IPS-NIHi7 (cell line): ENCODE measurements at regions not wholly inside any gene's neighbourhood (a gene's known extent, or its start where the extent isn't known, plus 50 kb on each side); places are given as distances from the start of the nearest gene placed in this dataset.
"Not testable (repeated sequence)": the region's sequence is repeated elsewhere in the genome, so short reads cannot be mapped to it uniquely, and the experiment has no call there.

Experiments used
- DNase-seq: peaks from one replicate; pipeline ENCODE4 v3.0.0; 2012; ENCODE audit warnings: mixed read lengths; ENCODE audit errors: extremely low spot score

DNA sequence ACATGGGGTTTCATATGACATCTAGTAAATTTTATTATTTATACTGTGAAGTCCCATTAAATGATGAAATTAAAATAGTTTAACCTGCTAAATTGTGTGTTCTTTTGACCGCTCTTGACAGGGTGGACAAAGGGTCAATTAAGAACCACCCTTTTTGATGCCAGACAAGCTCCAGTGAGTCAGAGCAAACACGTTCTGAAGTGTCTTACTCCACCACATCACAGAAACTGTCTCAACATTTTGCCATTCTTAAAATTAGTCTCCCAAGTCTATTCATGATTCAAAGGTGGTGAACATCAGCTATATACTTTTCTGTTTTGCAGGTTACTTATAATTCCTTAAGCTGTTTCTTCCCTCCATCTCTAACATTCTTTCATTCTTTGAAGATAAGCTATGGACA, 142.1 kb downstream of the SPATA31A6 start:
- not testable (repeated sequence) for DNase-seq

DNA sequence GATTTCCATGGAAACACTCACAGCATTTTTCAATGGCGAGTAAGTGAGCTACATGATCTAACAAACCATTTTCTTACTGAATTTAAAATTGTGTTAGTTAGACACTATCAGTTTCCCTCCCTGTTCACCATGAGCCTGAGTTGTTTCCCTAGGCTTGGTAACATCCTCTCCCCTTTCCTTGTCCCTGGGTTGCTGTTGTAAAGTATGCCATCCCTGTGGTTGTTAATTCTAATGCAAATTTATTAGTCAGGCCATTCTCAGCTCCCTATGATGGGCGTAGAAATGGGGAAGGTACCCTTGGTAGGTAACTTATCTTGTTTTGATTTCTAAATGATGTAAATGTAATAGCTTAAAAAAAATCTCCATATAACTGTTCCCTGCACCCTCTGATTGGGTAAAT, 143.0 kb downstream of the SPATA31A6 start:
- DNase-seq, result not testable (repeated sequence)

DNA sequence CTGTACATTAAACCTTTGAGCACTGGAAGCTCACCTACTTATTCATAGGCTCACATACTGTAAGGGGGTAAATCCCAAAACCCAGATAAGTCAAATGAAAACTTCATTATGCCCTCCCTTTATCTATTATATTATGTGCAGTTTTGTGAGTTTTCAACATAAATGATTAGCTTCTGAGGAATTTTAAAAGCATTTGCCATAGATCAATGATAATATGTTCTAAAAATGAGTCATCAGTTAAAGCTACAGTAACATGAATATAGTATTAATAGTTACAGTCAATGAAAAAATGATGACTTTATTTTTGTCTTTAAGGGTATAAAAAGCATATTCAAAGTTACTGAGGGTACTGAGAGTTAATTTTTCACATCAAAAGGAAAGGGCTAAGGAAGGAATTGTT, 151.9 kb downstream of the SPATA31A6 start:
- DNase-seq, result not testable (repeated sequence)

DNA sequence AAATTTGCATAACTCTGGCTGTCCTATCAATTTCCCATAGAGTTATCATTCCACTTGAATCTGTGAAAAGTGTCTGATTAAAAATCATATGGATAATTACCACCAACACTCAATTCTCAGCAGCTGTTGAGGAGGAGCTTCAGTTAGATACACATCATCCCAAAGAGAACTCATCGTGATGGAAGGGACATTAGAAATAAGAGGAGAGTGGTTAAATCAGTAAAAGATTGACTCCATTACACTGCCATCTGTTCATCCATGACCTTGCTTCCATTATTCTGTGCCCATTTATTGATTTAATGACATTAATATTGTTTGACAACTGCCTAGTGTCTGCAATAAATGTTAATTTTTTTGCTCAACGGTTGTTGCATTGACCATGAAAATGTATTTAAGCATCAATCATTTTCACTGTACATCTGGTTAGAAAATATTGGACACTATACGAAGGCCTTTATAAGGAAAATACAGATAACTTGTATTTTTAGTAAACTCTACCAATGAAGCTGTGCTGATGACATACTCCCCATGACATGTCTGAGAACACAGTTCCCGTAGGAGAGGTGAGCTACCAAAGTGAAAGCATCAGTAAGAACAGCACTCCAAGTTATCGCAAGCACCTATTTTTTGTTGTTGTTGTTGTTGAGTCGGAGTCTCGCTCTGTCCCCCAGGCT, 152.7 kb downstream of the SPATA31A6 start:
- not testable (repeated sequence) for DNase-seq

DNA sequence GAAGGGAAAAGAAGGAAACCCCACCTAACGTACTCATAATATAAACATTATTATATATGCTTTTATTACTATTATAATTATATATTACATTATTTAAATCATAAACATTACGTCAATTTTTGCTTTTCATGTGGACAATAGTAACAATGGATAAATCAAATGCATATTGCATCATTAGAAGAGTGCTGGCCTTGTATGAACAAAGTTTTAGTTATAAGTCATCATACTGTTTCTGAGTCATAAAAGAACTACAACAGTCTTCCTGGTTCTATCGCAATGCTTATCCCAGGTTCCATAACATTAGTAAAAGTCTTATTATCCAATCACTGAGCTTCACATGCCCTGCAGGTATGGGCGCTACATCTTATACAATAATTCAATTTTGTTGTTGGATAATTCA, 154.8 kb downstream of the SPATA31A6 start:
- not testable (repeated sequence) for DNase-seq

DNA sequence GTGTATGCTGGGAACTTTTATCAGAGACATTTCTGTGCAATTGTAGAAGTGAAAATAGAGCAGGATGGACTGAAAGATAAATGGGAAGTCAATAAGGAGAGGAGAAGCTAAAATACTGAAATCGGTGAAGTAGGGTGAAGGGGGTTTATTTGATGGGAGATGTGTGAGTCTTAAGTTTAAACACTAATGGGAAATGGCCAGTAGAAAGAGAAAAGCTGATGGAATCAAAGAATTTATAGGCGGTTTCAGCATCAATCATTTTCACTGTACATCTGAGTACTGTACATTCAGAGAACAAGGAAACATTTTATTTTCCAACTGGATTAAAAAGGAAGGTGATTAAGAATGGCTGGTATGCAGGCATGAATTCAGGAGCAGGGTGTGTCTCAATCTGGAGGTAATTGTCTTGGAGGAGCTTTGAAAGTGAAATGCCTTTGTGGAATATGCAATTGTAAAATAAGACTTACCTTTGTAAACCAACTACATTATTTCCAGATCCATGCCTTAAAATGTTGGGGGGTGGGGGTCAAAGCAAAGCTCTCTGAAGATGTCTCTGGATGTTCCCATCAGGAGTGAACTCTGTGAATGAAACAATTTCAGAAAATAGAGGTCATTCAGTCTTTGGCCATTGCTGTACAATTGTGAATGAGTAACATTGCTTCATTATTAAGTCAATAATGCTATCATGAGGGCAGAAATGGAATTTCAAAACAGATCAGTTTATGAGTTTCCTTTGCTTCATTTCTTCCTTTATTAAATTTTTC, 156.4 kb downstream of the SPATA31A6 start:
- not testable (repeated sequence) for DNase-seq

DNA sequence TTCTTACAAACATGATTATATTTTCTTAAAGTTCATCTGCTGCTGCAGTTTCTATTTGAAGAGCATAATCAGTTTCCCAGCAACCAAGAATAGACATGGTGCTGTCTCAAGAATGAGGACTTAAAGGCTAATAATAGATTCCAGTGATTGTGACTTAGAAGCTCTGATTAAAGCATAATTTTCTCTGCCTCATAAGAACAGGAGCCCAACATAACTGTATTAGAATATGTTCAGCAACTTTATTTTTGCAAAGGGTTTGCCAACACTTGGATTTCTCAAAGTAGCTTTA, 156.9 kb downstream of the SPATA31A6 start:
- DNase-seq, result not testable (repeated sequence)

DNA sequence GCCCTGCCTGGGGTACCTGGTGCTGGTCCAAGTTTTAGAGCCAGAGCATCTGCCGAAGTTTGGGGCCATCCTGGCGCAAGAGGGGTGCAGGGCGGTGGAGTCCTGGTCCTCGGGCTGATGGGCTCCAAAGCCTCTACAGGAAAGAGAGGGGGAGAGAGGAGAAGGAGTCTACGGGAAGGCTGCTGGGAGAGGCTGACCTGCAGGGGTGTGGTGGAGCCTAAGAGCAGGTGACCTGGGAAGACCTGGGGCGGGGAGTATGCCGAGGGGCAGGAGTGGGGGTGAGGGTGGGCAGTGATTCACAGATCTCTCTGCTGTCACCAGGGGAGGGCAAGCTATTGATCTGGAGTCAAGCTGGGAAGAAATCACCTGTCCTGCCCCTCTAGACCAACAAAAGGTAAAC, 158.4 kb downstream of the SPATA31A6 start:
- not testable (repeated sequence) for DNase-seq

DNA sequence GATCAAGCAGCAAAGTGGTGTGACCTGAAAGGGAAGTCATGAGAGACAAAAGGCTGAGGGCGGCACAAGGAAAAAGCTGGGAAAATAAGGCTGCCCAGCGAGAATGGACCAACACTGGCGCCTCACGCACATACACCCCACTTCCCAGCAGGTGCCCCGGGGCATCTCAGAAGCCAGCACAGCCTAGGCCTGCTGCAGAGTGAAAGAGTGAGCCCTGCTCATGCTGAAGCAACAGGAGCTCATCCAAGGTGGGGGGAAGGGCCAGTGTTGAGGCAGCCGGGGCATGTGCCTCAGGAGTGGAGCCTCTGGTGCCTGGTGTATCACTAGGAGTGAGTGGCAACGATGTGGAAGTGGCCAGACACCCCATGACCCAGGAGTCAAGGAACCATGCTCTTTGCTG, 158.8 kb downstream of the SPATA31A6 start:
- DNase-seq, result not testable (repeated sequence)

DNA sequence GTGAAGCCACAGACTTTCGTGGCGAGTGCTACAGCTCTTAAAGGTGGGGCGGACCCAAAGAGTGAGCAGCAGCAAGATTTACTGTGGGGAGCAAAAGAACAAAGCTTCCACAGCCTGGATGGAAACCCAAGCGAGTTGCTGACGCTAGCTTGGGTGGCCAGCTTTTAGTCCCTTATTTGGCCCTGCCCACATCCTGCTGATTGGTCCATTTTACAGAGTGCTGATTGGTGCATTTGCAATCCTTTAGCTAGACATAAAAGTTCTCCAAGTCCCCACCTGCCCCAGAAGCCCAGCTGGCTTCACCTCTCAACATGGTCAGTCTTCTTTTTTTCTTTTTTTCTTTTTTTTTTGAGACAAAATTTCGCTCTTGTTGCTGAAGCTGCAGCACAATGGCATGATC, 161.0 kb downstream of the SPATA31A6 start:
- not testable (repeated sequence) for DNase-seq

DNA sequence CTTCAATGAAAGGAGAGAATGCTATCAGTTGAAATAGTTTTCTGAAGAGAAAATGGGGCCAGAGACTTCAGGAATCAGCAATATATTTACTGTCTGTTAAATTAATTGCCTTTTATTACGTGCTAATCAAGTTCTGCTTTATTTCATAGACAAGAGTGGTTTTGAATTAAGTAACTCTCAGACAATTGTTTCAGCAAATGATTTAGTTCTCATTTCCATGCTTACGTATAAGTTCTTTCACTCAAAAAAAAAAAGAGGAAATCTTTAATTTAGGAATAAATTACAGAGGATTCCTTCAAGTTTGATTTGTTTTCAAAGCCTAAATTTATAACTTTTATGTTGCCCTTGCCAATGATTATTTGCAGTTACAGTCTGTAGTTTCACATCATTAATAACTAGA, 163.5 kb downstream of the SPATA31A6 start:
- not testable (repeated sequence) for DNase-seq

DNA sequence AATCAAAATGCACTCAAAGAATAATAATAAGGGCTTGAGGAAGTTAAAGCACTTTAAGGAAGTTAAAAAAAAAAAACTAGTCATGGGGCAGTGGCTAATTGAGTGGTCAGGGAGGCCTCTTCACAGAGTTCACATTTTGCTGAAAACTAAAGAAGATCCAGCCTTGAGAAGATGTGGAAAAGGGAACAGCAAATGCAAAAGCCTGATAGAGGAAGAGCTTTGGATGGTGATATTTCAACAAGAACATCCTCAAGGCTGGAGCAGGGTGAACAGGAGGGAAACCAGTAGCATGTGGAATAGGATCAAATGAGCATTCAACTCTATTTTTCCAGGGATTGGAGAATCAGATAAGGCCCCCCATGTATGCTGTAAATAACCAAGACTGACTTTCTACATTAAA, 165.7 kb downstream of the SPATA31A6 start:
- DNase-seq, result not testable (repeated sequence)

DNA sequence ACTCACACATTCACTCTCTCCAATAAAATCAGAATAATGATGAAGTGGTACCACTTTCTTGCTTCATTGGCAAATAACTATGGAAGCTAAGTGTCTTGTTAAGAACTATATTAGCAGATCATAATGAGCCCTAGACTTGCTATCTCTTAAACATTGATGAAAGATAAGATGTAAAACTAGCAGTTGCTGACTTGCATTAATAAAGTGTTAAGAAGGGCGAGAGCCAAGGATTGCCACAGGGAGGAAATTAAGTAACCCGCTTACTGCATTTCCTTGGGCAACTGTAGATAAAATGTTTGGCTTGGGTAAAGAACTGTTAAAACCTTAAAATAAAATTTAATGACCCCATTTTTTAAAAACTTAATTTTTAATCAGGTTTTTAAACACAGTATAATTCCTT, 167.0 kb downstream of the SPATA31A6 start:
- DNase-seq, result not testable (repeated sequence)

DNA sequence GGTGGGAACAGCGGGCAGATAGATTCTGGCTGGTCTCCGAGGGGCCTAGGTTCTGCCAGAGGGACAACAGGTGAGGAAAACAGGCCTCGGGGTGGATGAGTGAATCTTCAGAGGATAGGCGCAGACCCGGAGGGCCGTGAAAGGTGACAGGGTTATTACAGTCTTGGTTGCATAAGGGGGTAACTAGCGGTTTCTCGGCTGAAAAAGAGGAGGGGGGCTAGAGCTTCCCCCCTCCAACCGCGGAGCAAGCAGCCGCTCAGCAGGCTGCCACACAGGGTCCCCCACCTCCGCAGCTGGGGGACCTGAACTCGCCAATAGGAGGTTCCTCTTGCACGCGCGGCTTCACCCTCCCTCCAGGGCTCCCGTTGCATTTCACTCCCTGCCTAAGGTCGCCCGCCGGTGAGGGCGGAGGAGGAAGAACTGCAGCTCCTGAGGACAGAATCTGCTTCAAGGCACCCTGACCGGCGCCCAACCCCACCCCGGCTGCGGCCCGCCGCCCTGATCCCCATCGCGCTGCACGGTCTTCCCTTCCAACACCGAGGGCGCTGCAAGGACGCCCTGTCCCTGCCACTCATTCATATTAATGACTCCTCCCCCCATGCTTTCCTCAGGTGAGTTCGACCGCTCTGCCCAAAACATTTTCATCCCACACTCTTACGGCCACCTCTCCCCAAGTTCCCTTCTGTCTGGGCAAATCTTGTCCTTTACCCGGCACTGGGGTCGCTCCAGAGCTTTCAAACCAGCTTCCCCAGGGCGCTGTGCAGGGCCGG, 174.3 kb downstream of the SPATA31A6 start:
- DNase-seq, result not testable (repeated sequence)

DNA sequence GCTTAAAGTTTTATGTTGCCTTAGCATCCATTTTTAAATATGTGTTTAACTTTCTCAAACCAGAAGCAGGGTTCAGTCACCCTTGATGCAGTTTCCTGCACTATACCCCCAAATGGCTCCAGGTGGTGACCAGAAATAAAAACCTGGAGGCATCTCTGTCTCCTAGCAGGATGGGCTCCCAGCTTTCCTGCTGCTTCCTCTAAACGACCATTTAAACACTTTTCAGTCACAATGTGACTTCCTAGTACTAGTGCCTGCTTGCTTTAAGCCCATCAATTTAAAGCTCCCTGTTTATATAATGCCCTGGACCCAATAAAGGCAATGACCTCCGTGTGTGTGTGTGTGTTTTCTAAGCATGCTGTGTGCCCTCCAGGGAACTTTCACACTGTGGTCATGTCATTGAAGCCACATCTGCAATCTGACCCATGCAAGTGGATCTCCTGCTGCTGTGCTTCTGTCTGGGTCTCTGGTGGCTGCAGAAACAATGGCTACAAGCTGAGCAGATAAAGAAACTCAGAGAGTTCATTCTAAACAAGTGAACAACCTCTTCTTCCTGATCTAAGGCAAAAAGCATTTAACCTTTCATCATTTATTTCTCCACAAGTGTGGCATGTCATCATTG, 175.3 kb downstream of the SPATA31A6 start:
- peak; percentile 22 for DNase-seq

DNA sequence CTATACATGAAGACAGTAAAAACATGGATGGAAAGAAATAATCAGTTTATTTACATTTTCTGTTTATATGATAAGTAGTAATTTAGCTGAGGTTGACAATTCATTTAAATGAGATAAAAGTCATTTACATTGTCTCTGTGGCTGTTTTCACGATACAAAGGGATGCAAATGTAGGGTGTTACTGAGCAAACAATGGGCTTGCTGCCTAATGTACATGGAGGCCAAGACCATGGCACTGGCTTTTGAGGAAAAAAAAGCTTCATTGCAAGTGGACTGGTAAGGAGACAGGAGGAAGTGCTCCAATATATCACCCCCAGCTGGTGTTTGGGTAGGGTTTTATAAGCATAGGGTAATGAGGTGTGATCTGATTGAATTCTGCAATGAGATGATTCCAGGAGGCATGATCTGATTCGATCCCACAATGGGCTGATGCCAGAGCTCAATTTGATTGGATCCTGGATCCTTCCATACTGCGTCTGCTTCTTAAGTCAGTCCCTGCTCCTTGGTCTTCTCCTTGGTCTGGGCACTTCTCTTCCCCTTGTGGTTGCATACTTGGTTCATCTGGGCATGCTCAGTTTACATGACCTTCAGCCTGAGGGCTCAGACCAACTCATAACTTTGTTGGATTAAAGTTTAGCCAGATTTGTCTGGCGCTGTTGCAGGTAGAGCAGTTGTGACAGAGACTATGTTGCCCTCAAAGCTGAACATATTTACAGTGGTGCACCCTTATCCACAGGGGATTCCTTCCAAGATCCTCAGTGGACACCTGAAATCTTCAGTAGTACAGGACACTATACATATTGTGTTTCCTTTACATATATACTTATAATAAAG, 181.2 kb downstream of the SPATA31A6 start:
- DNase-seq, result not testable (repeated sequence)

DNA sequence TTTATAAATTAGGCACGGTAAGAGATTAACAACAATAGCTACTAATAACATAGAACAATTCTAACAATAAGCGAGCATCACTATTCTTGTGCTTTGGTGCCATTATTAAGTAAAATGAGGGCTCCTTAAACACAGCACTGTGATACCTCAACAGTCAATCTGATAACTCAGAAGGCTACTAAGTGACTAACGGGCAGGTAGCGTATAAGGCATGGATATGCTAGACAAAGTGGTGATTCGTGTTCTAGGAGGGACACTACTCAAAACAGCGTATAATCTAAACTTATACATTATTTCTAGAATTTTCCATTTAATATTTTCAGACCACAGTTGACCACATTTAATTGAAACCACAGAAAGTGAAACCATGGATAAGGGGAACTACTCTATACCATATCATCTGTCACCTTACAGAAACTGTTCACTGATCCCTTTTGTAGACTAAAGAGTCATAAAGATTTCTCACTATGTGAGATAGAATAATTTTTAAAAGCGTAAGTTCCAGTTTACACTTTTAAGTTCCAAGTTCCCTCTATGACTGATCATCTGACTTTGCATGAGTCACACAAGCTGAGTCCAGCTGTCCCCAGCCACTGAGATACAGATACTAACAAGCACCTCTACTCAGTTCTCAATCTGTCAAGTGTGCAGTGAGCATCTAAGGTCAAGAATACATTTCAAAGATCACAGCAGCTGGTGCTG, 181.9 kb downstream of the SPATA31A6 start:
- DNase-seq, result not testable (repeated sequence)

DNA sequence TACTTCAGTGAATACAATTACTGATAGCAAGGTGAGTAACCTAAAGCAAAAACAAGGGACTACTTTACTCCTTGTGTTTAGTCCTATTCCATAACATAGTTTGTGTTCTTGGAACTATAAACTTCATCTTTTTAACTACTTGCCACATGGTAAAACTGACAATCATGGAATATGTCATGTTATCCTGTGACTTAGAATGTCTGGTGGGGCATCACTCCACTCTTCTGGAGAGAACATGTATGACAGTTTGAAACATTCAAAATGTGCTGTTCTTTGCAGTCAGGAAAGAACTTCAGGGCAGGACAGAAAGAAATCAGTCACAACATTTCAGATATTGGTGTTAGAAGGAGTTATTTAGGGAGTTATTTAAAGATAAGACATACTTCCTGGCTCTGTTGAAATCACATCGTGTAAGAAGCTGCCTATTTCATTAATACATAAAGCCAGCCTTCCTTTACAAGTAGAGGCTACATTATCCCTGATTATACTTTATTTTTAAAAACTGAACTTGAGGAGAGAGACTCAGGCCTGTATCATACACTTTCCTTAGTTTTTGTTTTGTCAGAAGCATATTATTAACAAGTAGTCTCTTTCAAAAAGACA, 184.9 kb downstream of the SPATA31A6 start:
- not testable (repeated sequence) for DNase-seq

DNA sequence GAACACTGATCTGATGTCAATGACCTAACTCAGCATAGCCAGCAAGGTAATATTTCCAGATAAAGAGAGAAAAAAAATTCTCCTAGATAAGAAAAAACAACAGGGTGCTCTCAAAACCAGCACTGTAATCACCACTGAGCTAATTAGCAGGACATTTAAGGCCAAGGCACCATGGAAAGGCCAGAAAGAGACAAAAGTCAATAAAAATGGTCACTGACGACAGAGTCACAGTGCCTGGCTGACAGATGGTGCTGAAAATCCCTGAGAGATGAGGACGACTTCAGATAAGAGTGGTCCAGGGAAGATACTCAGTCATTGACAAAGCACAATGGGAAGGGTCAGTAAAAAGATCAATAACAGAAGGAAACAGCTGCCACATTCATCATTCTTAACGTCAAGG, 186.7 kb downstream of the SPATA31A6 start:
- DNase-seq, result not testable (repeated sequence)

DNA sequence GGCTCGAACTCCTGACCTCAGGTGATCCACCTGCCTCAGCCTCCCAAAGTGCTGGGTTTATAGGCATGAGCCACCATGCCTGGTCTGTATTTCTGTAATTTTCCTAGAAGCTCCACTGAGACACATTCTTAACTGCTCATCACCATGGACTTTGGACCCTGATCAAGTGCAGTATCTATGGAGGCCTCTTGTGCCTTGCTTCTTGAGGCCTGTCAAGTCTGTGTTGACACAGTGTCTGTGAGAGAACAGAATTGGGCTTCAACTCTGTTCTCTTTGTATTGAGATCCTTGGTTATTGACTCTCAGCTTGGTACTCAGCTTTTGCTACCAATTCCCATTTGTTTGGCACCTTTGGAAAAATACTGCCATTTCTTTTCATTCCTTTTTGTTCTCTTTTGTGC, 188.0 kb downstream of the SPATA31A6 start:
- DNase-seq, result not testable (repeated sequence)
